ENCODE measurements at regions not wholly inside any gene's neighbourhood (a gene's known extent, or its start where the extent isn't known, plus 50 kb on each side); places are given as distances from the start of the nearest gene placed in this dataset.
"Not testable (repeated sequence)": the region's sequence is repeated elsewhere in the genome, so short reads cannot be mapped to it uniquely, and the experiment has no call there.

GRCh38 chr10:121371836-121372235, 226.4 kb downstream of the FGFR2 start:
- TF ChIP-seq CTCF (conservative IDR thresholded peaks at IDR 0.05; ENCODE audit: control insufficient read depth, insufficient read depth, low read depth, low read length) = no peak
- DNase-seq (ENCODE audit: low read depth) = no peak
- H3K4me3 ChIP-seq (ENCODE audit: control insufficient read depth, low read depth, low read length) = no peak overlapping the region

- TF ChIP-seq CTCF (conservative IDR thresholded peaks at IDR 0.05; ENCODE audit: control insufficient read depth, insufficient read depth, low read depth, low read length) = no peak
- no peak for DNase-seq (ENCODE audit: low read depth)
- H3K4me3 ChIP-seq (ENCODE audit: control insufficient read depth, low read depth, low read length) = no peak overlapping the region
Observed at GRCh38 chr10:121373411-121373810, 224.8 kb downstream of the FGFR2 start.

- H3K4me3 ChIP-seq (ENCODE audit: control insufficient read depth, low read depth, low read length) = no peak overlapping the region
- no peak for TF ChIP-seq CTCF (conservative IDR thresholded peaks at IDR 0.05; ENCODE audit: control insufficient read depth, insufficient read depth, low read depth, low read length)
Observed at GRCh38 chr10:121374121-121374520, 224.1 kb downstream of the FGFR2 start.

GRCh38 chr10:121375172-121375571, 223.1 kb downstream of the FGFR2 start:
- DNase-seq (ENCODE audit: low read depth) = no peak
- TF ChIP-seq CTCF (conservative IDR thresholded peaks at IDR 0.05; ENCODE audit: control insufficient read depth, insufficient read depth, low read depth, low read length) = no peak
- H3K4me3 ChIP-seq (ENCODE audit: control insufficient read depth, low read depth, low read length) = no peak overlapping the region

More at GRCh38 chr10:121374121-121374520, 224.1 kb downstream of the FGFR2 start:
- DNase-seq (ENCODE audit: low read depth) = no peak

- no peak for TF ChIP-seq CTCF (conservative IDR thresholded peaks at IDR 0.05; ENCODE audit: control insufficient read depth, insufficient read depth, low read depth, low read length)
- no peak for DNase-seq (ENCODE audit: low read depth)
- H3K4me3 ChIP-seq (ENCODE audit: control insufficient read depth, low read depth, low read length) = no peak overlapping the region
Observed at GRCh38 chr10:121378251-121378801, 219.9 kb downstream of the FGFR2 start.

- no peak for TF ChIP-seq CTCF (conservative IDR thresholded peaks at IDR 0.05; ENCODE audit: control insufficient read depth, insufficient read depth, low read depth, low read length)
- no peak for DNase-seq (ENCODE audit: low read depth)
- no peak overlapping the region for H3K4me3 ChIP-seq (ENCODE audit: control insufficient read depth, low read depth, low read length)
Observed at GRCh38 chr10:121379013-121379412, 219.2 kb downstream of the FGFR2 start.

GRCh38 chr10:121380211-121380610, 218.0 kb downstream of the FGFR2 start:
- TF ChIP-seq CTCF (conservative IDR thresholded peaks at IDR 0.05; ENCODE audit: control insufficient read depth, insufficient read depth, low read depth, low read length) = no peak
- no peak overlapping the region for H3K4me3 ChIP-seq (ENCODE audit: control insufficient read depth, low read depth, low read length)
- no peak for DNase-seq (ENCODE audit: low read depth)

- DNase-seq (ENCODE audit: low read depth); H3K4me3 ChIP-seq (ENCODE audit: control insufficient read depth, low read depth, low read length): not testable (repeated sequence)
Observed at GRCh38 chr10:121382029-121382520, 216.2 kb downstream of the FGFR2 start.
